NCI-H2171 (cell line): ENCODE measurements at regions not wholly inside any gene's neighbourhood (a gene's known extent, or its start where the extent isn't known, plus 50 kb on each side); places are given as distances from the start of the nearest gene placed in this dataset.
"Not testable (repeated sequence)": the region's sequence is repeated elsewhere in the genome, so short reads cannot be mapped to it uniquely, and the experiment has no call there.

Source experiments
- DNase-seq: peaks from one replicate; lab custom pipeline; 2025; lab: John Stamatoyannopoulos, UW

DNA sequence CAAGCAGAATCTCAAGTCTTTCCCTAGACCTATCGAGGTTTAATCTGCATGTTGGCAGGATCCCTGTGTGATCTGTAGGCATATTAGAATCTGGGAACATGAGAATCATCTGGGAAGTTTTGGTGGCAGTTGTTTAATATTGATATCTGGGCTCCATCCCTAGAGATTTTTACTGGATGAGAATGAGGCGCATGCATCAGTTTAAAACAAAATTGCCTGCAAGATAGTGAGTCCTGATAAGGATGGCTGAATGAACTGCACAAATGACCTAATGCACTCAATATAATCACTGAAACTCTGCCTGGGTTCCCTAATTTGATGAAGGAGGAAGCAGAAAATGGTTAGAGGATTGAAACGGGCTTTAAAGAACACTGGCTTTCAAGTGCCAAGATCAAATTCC is 218.0 kb downstream of the FGFR2 start:
- DNase-seq, result no peak

DNA sequence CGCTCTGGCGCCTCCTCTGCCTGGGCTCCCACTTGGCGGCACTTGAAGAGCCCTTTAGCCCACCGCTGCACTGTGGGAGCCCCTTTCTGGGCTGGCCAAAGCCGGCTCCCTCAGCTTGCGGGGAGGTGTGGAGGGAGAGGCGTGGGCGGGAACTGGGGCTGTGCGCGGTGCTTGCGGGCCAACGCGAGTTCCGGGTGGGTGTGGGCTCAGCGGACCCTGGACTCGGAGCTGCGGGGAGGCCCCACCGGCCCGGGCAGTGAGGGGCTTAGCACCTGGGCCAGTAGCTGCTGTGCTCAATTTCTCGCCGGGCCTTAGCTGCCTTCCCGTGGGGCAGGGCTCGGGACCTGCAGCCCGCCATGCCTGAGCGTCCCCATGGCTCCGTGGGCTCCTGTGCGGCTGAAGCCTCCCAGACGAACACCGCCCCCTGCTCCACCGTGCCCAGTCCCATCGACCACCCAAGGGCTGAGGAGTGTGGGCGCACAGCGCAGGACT is 216.2 kb downstream of the FGFR2 start:
- DNase-seq, result not testable (repeated sequence)

DNA sequence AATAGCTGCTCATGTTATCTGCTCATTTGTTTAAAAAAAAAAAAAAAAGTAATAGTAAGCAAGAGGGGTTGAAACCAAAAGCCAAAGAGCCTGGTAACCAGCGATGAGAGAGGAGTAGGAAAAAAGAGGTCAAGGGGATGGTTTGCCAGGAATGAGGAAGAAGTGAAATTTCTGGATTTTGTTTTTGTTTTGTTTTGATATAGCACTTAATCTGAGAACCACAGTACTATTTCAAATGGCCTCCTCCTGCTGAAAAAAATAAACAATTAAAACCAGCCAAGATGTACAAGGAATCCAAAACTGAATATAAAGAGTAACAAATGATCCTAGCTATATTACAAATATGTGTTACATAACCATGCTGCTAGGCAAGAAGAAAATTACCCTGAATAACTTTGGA is 213.1 kb downstream of the FGFR2 start:
- DNase-seq, result no peak

DNA sequence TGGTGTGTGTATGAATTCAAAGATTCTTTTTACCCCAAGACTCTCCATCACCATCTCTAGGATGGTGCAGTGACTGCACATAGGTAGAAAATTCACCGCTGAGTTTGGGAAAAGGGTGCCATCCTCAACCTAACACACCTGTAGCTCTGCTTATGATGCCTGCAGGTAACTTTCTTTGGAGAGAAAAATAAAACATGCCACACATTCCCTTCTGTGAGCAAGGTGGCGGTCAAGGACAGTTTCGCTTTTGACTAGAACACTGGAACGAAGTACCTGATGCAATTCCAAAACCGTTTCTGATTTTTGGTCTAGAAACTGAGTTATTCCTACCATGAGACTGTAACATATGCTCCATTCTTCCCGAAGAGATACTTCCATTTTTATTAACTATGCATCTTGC is 205.6 kb downstream of the FGFR2 start:
- DNase-seq, result no peak

DNA sequence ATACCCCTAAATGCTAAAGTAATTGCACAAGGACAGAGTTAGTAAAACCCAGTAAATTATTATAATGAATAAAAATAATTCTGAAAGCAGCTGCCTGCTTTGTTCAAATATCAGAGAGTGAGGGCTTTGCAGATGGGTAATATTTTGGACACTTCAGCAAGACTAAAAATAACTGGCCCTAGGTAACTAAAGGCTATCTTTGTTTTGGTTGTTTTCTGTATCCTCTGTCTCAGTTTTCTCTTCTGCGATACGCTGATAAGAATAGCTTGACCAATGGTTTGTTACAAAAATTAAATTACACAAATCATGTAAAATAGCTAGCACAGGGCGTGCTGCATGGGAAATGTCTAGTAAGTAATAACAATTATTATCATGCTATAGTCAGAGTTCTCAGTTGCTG is 204.7 kb downstream of the FGFR2 start:
- DNase-seq, result no peak

DNA sequence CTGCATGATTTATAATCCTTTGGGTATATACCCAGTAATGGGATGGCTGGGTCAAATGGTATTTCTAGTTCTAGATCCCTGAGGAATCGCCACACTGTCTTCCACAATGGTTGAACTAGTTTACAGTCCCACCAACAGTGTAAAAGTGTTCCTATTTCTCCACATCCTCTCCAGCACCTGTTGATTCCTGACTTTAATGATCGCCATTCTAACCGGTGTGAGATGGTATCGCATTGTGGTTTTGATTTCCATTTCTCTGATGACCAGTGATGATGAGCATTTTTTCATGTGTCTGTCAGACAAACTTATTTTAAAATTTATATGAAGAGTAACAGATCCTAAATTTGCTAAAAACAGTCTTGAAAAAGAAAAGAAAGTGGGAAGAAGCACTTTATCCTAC is 197.7 kb downstream of the FGFR2 start:
- not testable (repeated sequence) for DNase-seq

DNA sequence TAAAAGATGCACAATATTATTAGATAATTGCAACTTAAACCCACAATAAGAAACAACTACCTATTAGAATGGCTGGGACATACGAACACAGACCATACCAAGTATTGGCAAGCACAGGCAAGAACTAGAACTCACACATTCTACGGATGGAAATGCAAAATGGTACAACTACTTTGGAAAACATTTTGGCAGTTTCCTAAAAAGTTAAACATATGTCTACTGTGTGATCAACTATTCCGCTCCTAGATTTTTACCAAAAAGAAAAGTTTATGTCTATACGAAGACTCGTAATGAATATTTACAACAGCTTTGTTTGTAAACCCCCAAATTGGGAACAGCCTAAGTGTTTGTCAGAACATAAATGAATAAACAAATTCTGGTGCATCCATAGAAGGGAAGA is 194.7 kb downstream of the FGFR2 start:
- no peak for DNase-seq

DNA sequence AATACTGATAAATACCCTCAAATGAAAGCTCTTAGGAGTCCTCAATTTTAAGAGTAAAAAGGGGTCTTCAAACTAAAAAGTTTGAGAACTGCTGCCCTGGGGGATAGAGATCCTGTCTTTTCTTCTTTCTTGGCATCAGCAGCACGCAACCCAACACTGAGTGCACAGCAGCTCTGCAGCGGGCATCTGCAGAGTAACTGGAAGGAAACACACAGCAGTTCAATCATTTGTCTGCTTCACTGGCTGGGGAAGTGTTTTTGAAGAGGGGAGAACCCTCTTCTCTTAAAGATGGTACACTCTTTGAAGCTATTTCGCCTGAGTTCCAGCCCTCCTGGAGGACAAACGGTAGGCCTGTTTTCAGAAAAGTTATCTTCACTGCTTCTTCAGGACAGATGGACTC is 193.6 kb downstream of the FGFR2 start:
- DNase-seq, result no peak

DNA sequence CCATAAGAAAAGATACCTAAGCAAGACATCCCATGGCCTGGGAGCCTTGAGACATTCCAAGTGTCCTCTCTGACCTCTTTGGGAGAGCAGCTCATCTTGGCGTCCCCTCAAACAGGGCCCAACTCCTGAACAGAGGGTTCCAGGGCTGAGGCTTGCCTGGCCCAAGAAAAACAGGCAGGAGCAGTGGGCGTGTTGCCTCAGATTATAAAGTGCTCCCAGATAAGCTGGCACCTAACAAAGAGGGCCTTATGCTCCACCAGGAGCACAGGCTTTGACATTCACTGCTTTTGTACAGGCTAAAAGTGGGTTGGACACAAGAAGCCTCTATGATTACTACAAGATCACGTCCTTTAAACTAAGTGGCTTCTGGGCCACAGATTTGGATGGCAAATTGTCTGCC is 193.1 kb downstream of the FGFR2 start:
- DNase-seq, result no peak

DNA sequence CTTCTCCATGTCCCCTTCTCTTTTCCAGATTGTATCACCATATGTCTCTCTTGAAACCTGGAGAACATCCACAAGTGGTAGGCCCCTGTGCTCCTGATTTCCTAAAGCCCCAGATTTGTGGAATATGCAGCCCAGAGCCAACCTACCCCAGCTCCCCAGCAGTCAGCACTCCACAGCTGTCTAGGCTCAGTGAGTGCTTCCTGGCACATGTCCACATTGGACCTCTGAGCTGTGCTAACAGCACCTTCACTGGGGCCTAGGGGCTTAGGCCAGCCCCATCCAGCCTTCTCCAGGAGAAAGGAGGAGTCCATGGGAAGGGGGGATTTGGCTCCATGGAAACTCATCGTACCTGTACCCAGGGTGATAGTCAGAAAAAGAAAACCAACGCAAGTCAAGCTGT is 192.7 kb downstream of the FGFR2 start:
- DNase-seq, result no peak

DNA sequence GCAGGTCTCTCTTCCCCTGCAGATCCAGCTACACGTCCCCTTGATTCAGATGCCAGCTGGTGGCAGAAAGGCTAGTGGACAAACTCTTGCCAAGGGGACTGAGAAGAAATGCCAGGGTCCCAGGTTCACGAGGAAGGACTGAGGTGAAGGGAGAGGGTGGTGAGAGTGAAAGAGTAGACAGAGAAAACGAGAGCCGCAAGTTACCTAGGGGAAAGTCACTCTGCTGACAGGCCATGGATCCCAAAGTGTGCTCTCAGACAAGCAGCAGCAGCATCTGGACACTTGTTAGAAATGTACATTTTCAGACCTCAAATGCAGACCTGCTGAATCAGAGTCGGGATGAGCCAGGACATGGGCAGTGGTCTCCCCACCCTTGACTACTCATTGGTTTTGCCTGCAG is 192.3 kb downstream of the FGFR2 start:
- DNase-seq, result no peak

DNA sequence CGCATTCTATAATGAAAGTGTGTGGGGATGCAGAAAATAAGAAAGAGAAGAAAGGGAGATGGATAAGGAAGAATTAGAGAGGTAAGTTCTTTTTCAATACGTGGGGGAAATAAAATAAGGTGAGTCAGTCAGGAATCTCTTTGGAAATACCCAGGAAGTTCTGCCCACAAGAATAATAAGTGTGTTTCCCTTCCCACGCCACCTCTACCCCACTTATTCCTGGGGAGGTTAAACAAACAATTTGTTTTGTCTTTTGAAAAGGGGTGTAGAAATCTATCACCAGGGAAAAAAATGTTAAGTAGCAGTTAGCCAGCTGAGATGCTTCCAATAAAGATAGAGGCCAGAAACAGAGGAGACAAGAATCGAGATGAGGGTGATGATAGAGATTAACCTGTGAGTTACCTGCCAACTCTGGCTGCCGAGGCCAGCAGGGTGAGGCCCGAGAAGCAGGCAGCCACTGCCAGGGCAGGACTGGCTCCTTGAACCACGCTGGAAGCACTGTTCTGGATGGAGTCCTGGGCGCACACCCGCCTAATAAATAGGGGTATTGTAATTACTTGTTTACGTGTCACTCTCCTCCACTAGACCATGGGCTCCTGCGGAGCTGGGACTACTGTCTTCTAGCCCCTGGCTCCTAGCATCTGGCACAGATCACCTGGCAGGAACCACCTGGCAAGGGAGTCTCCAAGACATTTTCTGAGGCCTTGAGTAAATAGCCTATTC is 191.3 kb downstream of the FGFR2 start:
- no peak for DNase-seq

DNA sequence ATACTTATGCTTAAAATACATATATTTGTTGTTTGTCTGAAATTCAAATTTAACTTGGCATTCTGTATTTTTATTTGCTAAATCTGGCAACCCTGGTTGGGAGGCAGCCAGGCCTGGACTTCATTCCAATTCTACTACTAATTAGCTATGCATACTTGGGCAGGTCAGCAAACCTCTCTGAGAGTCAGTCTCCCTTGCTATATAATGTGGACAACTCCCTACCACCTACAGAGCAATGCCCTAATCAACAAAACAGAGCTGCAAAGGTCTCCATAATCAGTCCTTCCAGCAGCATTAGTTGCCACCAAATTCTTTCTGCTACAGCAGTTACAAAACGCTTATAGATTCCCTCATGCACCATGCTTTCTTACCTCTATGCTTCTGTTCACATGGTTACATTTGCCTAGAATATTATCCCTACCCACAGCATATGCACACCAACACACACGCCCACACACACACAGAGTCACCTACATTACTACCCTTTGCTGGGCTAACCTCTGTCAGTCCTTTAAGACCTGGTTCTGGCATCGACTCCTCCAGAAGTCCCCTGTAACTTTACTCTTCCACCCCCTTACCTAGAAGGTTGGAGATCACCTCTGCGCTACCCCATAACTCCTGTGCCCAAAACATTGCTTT is 188.7 kb downstream of the FGFR2 start:
- DNase-seq, result no peak

DNA sequence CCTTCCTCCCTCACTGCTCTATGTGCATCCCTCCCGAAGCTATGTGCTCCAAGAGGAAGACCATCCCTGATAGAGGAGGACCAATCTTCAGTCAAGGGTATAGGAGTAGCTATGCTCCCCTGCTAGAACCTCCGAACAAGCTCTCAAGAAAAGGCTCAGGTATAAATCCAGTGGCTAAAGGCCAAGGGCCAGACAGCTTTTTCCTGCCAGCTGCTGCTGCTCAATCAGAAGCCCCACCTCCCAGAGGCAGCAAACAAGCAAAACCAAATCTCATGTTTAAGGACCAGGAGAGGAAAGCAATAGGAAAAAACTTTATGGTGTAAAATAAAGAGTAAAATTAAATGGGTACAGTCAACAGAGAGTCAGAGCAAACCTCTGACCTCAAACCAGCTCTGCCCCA is 187.2 kb downstream of the FGFR2 start:
- DNase-seq, result no peak

DNA sequence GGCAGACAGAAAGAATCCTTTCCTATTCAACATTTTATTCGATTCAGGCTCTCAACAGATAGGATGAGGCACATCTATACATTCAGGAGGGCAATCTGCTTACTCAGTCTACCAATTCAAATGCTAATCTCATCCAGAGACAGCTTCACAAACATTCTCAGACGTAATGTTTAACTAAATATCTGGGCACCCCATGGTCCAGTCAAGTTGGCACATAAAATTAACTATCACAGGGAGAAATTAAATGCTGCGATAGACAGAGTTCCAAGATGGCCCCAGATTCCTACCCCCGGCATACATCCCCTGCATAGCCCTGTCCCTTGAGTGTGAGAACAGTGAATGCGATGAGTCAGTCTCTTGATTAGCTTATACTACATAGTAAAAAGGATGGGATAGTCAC is 184.3 kb downstream of the FGFR2 start:
- DNase-seq, result no peak

DNA sequence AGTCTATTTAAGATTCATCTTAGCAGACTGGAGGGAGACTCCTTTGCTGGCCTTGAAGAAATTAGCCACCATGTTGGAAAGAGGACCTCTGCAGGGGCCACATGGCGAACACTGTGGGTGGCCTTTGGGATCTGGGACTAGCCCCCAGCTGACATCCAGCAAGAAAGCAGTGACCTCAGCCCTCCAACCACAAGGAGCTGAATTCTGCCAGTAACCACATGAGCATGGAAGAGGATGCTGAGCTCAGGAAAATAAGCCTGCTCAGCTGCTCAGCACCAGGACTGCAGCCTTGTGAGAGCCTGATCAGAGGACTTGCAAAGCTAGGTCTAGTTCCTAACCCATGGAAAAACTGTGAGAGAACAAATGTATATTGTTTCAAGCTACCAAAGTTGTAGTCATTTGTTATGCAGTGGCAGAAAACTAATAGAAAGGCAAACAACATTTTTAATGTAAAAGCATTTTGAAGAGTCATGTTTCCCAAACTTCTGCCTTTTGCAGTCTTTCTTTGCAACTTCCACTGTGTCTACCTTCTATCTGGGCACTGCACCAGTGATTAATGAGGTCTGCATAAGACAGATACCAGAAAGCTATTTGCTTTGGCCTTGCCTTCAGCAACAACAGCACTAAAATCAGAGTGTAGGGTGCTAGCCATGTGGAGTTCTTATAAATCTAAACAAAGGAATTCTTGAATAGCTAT is 183.7 kb downstream of the FGFR2 start:
- no peak for DNase-seq

DNA sequence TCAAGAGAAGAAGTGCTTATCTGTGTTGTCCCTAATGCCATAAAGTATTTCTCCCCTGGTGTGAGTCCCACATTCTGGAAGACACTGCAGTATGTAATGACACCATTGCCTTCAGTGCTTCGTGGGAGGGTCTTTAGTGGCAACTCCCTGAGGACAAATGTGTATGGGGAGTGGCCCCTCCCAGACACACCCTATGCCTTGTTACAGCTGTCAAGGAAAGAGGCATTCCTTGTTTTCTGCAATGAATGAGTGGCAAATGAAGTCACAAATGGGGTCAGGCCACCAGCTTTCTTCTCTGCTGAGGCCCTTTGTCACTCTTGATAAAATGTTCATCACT is 183.2 kb downstream of the FGFR2 start:
- DNase-seq, result no peak

DNA sequence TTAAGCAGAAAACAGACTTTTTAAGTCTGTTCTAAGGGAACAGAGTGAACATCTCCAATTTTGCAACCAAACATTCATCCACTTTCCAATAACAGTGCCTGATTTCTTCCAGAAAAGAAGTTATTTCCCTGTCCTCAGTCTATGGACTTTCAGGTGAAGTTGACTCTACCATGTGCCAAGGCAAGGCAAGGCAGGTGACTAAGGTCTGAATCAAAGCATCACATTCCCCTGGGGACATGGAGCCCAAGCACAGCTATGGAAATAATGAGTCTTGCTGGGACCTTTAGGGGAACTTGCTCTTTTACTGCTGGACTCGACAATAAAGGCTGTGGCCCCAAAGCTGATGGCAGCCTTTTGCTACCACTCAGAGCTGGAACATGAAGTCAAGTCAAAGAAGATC is 182.2 kb downstream of the FGFR2 start:
- no peak for DNase-seq

DNA sequence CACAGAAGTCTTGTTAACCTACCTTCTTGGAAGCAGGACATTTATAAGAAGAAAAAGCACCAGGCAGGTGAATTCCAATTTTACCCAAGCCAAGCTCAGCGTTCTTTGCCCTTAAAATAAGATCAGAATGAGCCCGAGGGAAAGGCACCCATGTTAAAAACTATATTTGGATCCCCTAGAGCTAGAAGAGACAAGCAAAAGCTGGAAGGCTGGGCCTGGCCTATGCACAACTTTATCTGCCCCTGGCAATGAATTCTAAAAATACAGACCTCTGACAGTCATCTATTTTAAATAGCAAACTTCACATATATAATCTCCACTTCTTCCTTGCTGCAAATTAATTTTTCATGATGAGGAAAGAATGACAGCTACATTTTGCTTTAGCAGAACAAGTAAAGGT is 180.9 kb downstream of the FGFR2 start:
- DNase-seq, result no peak

DNA sequence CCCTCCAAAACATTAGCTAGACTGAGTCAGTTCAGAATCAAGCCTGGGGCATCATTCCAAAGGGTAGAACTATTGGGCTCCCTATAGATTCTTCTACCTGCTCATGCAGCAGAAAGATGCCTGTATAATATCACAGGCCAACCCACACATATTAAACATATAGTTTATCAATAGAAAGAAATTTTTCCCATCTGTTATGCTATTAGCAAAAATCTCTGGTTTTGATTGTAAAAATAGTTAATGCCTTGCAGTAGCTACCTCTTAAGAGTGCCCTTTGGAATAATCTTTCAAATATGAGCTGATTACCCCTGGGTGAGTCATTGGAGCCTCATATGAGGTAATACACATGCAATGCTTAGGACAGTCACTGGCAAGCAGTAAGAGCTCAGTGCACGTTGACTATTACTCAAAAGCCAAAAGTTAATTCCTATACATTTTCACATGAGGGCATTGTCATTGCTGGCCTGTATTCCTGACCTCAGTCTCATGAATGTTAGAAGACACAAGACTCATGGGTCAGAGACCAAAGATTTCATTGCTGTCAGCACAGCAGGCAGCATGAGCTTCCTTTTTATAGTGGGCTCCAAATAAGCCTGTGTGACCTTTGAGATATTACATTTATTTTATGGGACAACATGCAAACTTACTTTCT is 180.0 kb downstream of the FGFR2 start:
- DNase-seq, result no peak

DNA sequence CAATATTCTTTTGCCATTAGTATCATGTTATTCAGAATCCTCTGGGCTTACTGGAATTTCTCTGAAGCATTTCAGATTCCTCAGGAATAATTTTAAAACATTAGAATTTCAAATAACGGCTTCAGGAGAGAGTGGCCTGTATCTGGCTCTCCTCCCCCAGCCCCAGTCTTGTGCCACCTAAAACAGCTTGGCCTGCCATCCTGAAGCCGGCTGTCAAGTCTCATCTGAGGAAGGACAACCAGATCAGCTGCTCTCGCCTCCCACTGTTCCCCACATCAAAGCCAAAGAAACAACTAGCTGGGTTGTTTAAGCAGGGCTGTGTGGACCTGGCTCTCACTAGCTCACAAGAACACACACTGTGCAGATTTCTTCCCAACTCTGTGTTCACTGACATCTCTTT is 178.2 kb downstream of the FGFR2 start:
- DNase-seq, result no peak

DNA sequence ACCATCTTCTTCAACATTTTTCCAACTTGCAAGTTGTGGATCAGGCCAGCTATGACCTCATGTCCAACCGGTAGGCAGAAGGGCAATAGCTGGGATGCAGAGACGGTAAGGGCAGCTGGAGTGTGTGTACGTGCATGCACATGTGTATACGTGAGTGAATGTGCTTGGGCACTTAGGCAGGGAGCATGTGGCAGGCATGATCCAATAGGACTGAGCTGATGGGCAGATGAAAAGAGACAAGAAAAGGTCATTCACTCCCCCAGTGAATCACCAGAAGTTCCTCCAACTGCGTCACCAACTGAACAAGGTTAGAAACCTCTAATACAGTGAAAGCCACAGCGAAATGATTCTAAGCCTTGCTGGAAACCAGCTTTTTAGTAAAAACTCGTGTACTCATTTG is 176.1 kb downstream of the FGFR2 start:
- DNase-seq, result no peak

DNA sequence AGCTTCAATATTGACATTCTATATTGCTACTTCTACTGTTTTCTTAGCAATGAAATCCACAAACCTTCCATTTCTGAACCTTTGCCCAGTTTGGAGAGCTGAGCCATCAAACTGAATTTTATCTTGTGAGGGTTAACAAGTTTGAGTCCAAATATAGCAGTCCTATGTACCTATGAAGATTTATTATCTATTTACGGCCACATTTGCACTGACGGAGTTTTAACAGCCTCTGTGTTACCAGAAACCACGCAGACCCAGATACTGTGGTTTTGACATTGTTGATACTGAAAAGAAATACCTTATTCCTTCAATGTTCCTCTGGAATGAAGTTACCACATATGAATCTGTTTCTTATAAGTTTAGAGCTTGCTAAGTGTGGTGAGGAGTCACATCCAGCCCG is 172.6 kb downstream of the FGFR2 start:
- DNase-seq, result no peak
